ENCODE measurements at regions not wholly inside any gene's neighbourhood (a gene's known extent, or its start where the extent isn't known, plus 50 kb on each side); places are given as distances from the start of the nearest gene placed in this dataset.
"Not testable (repeated sequence)": the region's sequence is repeated elsewhere in the genome, so short reads cannot be mapped to it uniquely, and the experiment has no call there.

- DNase-seq (ENCODE audit: low read depth): no peak
These were observed 89.6 kb upstream of the TBC1D5 start for GRCh38 chr3:17832016-17832415.

GRCh38 chr3:17831366-17831765 lies 88.9 kb upstream of the TBC1D5 start:
- no peak for DNase-seq (ENCODE audit: low read depth)

- DNase-seq (ENCODE audit: low read depth): no peak
These were observed 88.4 kb upstream of the TBC1D5 start for GRCh38 chr3:17830788-17831187.

- DNase-seq (ENCODE audit: low read depth): no peak
These were observed 86.0 kb upstream of the TBC1D5 start for GRCh38 chr3:17828388-17828787.

- DNase-seq (ENCODE audit: low read depth): no peak
These were observed 82.9 kb upstream of the TBC1D5 start for GRCh38 chr3:17825298-17825697.

- DNase-seq (ENCODE audit: low read depth): no peak
These were observed 81.4 kb upstream of the TBC1D5 start for GRCh38 chr3:17823816-17824215.

GRCh38 chr3:17823036-17823435 lies 80.6 kb upstream of the TBC1D5 start:
- no peak for DNase-seq (ENCODE audit: low read depth)

- no peak for DNase-seq (ENCODE audit: low read depth)
These were observed 78.3 kb upstream of the TBC1D5 start for GRCh38 chr3:17820704-17821103.

- no peak for DNase-seq (ENCODE audit: low read depth)
These were observed 77.8 kb upstream of the TBC1D5 start for GRCh38 chr3:17820275-17820674.

- not testable (repeated sequence) for DNase-seq (ENCODE audit: low read depth)
These were observed 75.5 kb upstream of the TBC1D5 start for GRCh38 chr3:17817973-17818372.

- DNase-seq (ENCODE audit: low read depth): no peak
These were observed 75.1 kb upstream of the TBC1D5 start for GRCh38 chr3:17817545-17817944.

- not testable (repeated sequence) for DNase-seq (ENCODE audit: low read depth)
These were observed 74.4 kb upstream of the TBC1D5 start for GRCh38 chr3:17816839-17817238.

GRCh38 chr3:17812328-17812727 lies 69.9 kb upstream of the TBC1D5 start:
- DNase-seq (ENCODE audit: low read depth): not testable (repeated sequence)

- no peak for DNase-seq (ENCODE audit: low read depth)
These were observed 69.2 kb upstream of the TBC1D5 start for GRCh38 chr3:17811646-17812045.

- DNase-seq (ENCODE audit: low read depth): no peak
These were observed 68.3 kb upstream of the TBC1D5 start for GRCh38 chr3:17810759-17811158.

GRCh38 chr3:17808994-17809393 lies 66.6 kb upstream of the TBC1D5 start:
- DNase-seq (ENCODE audit: low read depth): no peak

- no peak for DNase-seq (ENCODE audit: low read depth)
These were observed 64.4 kb upstream of the TBC1D5 start for GRCh38 chr3:17806876-17807275.

- no peak for DNase-seq (ENCODE audit: low read depth)
These were observed 63.8 kb upstream of the TBC1D5 start for GRCh38 chr3:17806201-17806600.

GRCh38 chr3:17805461-17805940 lies 63.1 kb upstream of the TBC1D5 start:
- DNase-seq (ENCODE audit: low read depth): no peak

GRCh38 chr3:17802950-17803349 lies 60.5 kb upstream of the TBC1D5 start:
- no peak for DNase-seq (ENCODE audit: low read depth)

GRCh38 chr3:17801131-17801530 lies 58.7 kb upstream of the TBC1D5 start:
- DNase-seq (ENCODE audit: low read depth): no peak

- no peak for DNase-seq (ENCODE audit: low read depth)
These were observed 57.8 kb upstream of the TBC1D5 start for GRCh38 chr3:17800232-17800631.

GRCh38 chr3:17799312-17799711 lies 56.9 kb upstream of the TBC1D5 start:
- DNase-seq (ENCODE audit: low read depth): no peak

GRCh38 chr3:17798000-17798399 lies 55.6 kb upstream of the TBC1D5 start:
- DNase-seq (ENCODE audit: low read depth): no peak

GRCh38 chr3:17795711-17796110 lies 53.3 kb upstream of the TBC1D5 start:
- no peak for DNase-seq (ENCODE audit: low read depth)

All from stimulated activated CD8-positive, alpha-beta memory T cell treated with anti-CD3 and anti-CD28 coated beads, Interleukin-7, amount 100 ng/mL, for 24 hours (primary cell).